ENCODE measurements at regions not wholly inside any gene's neighbourhood (a gene's known extent, or its start where the extent isn't known, plus 50 kb on each side); places are given as distances from the start of the nearest gene placed in this dataset.
"Not testable (repeated sequence)": the region's sequence is repeated elsewhere in the genome, so short reads cannot be mapped to it uniquely, and the experiment has no call there.

DNA sequence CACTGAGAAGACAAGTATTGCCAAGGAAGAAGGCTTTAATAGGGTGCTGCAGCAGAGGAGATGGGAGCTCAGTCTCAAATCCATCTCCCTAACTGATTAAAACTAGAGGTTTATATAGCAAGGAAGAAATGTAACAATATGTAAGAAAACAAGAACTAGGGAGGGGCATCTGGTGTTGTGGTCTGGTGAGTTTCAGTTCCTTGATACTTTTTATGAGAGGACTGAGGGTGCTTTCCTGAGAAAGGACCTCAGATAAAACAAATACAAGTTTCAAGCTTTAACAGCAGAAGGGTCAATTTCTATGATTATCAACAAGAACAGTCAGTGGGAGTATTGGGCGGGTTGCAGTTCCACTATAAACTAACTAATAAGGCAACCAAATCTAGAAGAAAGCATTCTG is 1967.5 kb downstream of the SUCLG1 start:
- no peak for DNase-seq (ENCODE audit: low read depth)

DNA sequence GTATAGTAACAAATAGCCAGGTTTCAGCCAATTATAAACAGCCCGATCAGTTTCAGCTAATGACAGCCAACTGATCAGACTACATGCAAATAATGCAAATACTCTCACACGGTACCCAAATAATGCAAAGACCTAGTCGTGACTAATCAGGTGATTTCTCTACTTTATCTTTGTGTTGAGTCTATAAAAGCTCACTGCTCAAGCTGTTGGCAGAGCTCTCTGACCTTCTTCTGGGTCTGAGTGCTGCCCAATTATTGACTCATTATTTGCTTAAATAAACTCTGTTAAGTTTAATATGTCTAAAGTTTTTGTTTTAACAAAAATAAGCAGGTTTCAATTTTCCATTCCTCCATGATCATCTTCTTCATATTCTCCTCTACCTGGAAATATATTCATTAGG is 1971.7 kb downstream of the SUCLG1 start:
- DNase-seq (ENCODE audit: low read depth), result no peak

- DNase-seq (ENCODE audit: low read depth), result no peak
Observed at GRCh38 chr2:82485701-82486100, 1973.4 kb downstream of the SUCLG1 start.

DNA sequence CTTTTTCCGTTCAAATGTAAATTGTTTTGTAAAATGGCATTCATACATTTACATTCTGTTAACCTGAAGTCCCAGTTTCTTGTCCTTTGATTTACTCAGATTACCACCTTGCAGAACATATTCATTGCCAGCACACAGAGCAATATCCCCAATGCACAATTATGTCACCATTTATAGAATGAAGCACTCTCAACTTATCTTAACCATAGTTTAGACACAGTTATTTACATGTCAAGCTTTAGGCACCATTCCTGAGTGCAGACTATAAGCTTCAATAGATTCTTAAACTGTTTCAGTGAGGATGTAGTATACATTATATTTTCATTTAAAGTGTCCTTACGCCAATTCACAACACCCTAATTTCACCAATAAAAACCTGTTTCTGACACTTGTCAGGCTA is 1977.9 kb downstream of the SUCLG1 start:
- no peak for DNase-seq (ENCODE audit: low read depth)

GRCh38 chr2:82478641-82479040 is 1980.4 kb downstream of the SUCLG1 start:
- no peak for DNase-seq (ENCODE audit: low read depth)

- DNase-seq (ENCODE audit: low read depth), result no peak
Observed at GRCh38 chr2:82476094-82476493, 1983.0 kb downstream of the SUCLG1 start.

DNA sequence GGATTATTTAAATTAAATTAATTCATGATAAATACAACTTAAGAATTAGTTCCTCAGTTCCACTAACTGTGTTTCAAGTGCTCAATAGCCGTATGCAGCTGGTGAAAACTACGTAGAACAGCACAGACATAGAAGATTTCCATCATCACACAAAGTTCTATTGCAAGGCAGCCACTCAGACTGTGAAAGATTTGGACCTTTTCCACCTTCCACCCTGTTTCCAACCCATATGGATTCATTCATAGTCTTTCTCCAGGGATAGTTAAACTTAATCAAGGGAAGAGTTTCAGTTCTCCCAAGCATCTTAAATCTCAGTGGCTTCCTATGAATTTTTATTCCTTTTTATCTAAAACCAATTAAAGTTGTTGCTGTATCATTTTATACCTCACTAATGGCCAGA is 2030.8 kb downstream of the SUCLG1 start:
- no peak for DNase-seq (ENCODE audit: low read depth)

- no peak for DNase-seq (ENCODE audit: low read depth)
Observed at GRCh38 chr2:82412021-82412420, 2047.1 kb downstream of the SUCLG1 start.

DNA sequence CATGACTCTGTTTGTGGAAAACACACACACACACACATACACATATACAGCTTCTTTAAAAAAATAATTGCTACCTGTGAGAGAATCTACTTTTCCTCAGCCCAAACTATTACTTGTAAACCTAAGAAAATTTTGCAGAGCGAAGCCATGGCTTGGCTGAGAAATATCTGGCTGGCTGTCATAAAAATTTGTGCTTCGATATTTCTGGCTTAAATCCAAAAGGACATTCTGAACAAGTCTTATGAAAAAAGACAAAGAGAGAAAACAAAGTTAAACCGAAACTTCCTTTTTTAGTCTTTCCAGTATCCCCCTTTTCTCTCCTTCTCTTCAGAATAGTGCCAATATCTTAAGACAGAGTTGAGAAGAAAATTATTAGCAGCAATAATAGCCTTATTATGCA is 2048.0 kb downstream of the SUCLG1 start:
- no peak for DNase-seq (ENCODE audit: low read depth)

DNA sequence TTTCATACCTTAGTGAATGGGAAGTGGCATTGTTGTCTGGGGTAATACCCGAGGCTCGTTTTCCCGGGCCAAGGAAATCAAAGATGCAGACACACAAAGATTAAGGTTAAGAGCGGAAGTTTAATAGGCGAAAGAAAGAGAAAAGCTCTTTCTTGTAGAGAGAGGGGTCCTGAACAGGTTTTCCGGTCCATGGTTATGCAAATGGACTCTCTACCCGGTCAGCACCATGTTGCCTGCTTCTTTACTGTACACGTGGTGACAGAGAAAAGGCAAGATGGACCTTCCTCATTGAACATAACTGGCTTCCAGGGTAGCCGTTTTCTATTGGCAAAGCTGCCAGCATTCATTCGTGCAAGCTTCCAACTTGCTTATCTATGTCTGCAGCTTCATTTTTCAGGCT is 2063.5 kb downstream of the SUCLG1 start:
- no peak for DNase-seq (ENCODE audit: low read depth)

DNA sequence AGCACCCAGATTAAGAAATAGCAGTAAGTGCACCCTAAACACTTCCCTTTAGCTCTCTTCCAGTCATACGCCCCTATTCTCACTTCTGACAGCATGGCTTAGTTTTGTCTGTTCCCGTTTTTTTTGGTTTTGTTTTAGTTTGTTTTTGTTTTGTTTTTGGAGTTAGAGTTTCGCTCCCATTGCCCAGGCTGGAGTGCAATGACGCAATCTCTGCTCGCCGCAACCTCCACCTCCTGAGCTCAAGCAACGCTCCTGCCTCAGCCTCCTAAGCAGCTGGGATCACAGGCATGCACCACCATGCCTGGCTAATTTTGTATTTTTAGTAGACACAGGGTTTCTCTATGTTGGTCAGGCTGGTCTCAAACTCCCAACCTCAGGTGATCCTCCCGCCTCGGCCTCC is 2067.7 kb downstream of the SUCLG1 start:
- DNase-seq (ENCODE audit: low read depth), result no peak

DNA sequence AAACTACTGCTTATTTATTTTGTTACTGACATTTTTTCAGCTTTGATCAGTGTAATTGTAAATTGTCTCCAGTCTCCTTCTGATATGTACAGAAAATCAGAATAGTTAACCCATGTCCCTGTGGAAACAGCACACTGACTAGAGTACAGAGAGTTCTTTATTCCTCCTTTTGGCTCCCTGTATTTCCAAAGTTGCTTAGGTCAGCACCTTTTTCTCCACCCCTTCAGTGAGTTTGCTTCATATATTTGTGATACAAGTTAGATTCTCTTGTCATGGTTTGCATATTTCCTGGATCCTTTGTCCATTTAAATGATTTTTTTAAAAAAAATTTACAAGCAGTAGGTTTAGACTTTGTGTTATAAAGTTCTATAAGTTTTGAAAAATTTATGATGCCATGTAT is 2051.1 kb upstream of the LRRTM1 start:
- no peak for DNase-seq (ENCODE audit: low read depth)

DNA sequence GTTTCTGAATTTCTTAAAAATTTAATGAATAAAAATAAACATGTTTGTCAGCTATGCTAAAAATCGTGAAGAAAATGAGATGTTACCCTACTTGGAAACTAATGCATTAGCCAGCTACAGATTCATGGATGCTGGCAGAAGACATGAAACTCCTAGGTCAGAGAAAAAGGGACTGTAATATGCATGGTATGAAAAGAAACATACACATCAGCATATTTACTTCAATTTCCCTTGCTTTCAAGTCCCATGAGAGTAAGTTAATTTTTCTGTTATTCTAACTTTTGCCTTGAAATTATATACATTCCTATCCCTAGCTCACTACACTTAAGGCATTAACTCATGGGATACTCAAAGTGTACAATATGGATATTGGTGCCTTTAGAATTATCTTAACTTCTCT is 2041.4 kb upstream of the LRRTM1 start:
- DNase-seq (ENCODE audit: low read depth), result no peak

DNA sequence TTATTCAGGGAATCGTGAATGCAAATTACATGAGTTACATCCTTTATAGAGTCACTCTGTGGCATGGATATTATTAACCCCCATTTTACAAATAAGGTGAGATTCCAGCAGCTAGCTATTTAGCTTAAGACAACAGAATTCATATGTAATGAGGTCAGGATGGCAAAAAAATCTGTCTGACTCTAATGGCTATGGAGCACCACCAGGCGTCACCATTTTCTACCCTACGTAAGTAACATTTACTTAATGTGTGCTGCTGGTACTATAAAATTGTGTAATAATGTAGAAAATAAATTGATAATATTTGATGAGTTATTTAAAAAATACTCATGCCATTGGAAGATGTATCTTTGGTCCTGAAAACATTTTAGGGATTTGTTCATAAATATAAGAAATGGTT is 2040.1 kb upstream of the LRRTM1 start:
- no peak for DNase-seq (ENCODE audit: low read depth)

DNA sequence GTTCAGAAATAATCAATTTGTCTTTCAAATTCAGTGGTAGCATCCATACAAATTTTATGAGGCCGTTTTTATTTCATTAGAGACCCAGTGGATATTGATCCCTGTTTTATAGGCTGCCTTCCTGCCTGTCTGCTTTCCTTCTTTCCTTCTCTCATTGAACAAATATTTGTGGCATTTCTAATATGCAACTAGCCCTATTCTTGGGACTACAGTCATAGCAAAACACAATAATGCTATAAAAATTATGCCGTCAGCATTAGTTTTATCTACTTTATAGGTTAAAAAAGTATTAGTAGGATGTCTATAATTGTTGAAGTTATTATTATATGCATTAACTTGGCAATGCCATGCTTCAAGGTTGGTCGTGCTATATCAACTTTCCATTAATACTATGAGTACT is 2037.8 kb upstream of the LRRTM1 start:
- DNase-seq (ENCODE audit: low read depth), result no peak

DNA sequence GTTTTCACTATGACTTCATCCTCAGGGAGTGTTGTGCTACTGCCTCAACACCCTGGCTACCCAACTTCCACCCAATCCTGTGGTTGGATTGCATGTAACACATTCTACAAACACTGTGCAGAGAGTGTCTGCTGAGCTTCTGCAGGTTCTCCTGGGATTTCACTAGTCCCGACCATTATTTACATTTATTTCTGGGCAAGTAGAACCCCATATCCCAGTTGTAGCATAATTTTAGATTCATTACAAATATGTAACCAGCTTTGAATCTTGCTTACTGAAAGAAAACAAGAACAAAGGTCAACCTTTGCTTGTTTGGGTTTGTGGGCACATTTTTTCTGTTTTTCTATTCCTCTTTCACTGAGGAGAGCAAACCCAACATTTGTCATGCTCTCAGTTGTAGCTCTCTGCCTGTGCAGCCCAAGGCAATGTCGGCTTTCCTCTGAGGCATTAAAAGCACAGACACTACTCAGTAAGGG is 2036.1 kb upstream of the LRRTM1 start:
- DNase-seq (ENCODE audit: low read depth), result no peak

GRCh38 chr2:82339805-82340204 is 2035.3 kb upstream of the LRRTM1 start:
- DNase-seq (ENCODE audit: low read depth), result no peak

GRCh38 chr2:82333697-82334096 is 2029.1 kb upstream of the LRRTM1 start:
- no peak for DNase-seq (ENCODE audit: low read depth)

- DNase-seq (ENCODE audit: low read depth), result no peak
Observed at GRCh38 chr2:82330155-82330554, 2025.6 kb upstream of the LRRTM1 start.

GRCh38 chr2:82326180-82326767 is 2021.7 kb upstream of the LRRTM1 start:
- DNase-seq (ENCODE audit: low read depth), result not testable (repeated sequence)

- DNase-seq (ENCODE audit: low read depth), result no peak
Observed at GRCh38 chr2:82320296-82320695, 2015.7 kb upstream of the LRRTM1 start.

DNA sequence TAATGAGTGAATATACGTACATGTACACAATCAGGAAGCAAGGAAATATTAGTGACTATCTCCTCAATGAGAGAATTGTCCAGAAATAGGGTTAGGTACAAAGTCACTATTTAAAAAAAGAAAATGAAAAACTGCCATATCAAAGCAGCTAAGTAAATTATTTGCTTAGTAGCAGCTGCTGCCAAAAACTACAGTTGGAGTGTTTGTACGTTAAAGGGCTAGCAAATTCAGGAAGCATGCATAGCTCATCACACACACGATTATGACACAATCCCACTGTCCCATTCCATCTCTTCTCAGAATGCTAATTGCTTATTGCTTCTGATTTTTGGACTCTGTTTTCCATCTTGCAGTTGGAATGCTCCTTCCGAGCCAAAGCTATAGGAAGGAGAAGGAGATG is 2012.5 kb upstream of the LRRTM1 start:
- DNase-seq (ENCODE audit: low read depth), result no peak

DNA sequence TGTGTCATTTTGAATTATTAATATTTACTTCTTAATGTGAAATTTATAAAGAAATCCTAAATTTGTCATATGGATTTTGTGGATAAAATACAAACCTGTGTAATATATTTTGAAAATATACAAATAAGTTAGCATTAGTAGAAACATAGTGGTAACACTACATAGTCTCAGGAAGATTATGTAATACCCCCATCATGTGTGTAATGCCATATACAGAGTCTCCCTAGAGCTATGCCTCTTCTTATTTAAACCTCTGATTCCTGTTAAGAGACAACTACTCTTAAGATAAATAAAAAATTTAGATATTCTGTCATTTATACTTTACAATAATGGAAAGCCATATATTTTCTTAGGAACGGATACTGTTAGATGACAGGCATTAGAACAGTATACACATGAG is 2012.0 kb upstream of the LRRTM1 start:
- DNase-seq (ENCODE audit: low read depth), result no peak

- DNase-seq (ENCODE audit: low read depth), result no peak
Observed at GRCh38 chr2:82314836-82315472, 2010.4 kb upstream of the LRRTM1 start.

All from activated T-cell treated with anti-CD3 and anti-CD28 coated beads for 1 hour (primary cell).